Esophagus squamous epithelium (tissue), 4 donors: ENCODE measurements at regions not wholly inside any gene's neighbourhood (a gene's known extent, or its start where the extent isn't known, plus 50 kb on each side); places are given as distances from the start of the nearest gene placed in this dataset.

Source experiments
- CTCF ChIP-seq, 6 experiments: fragments of 450-650 bp in 4 of 6; fragments of 200-600 bp in 2 of 6; sonication (generic) in 2 of 6; IDR thresholded peaks; one replicate each; pipeline ENCODE4 v1.5.1; 2016 to 2019; ENCODE audit warnings: antibody characterized with exemption in 6 of 6, mild to moderate bottlenecking in 4 of 6, moderate library complexity in 4 of 6
- POLR2A ChIP-seq, 4 donors: fragments of 450-650 bp; IDR thresholded peaks; one replicate each; pipeline ENCODE4 v1.6.1; 2017; ENCODE audit warnings: antibody characterized with exemption in 4 of 4, mild to moderate bottlenecking in 4 of 4, moderate library complexity in 3 of 4

- TF ChIP-seq CTCF (IDR thresholded peaks at IDR 0.05) (no peak), POLR2A (IDR thresholded peaks at IDR 0.05) (no peak)
Measured at GRCh38 chr13:82477436-82477835, 1404.8 kb downstream of the SLITRK1 start.
